ENCODE measurements at regions not wholly inside any gene's neighbourhood (a gene's known extent, or its start where the extent isn't known, plus 50 kb on each side); places are given as distances from the start of the nearest gene placed in this dataset.

DNA sequence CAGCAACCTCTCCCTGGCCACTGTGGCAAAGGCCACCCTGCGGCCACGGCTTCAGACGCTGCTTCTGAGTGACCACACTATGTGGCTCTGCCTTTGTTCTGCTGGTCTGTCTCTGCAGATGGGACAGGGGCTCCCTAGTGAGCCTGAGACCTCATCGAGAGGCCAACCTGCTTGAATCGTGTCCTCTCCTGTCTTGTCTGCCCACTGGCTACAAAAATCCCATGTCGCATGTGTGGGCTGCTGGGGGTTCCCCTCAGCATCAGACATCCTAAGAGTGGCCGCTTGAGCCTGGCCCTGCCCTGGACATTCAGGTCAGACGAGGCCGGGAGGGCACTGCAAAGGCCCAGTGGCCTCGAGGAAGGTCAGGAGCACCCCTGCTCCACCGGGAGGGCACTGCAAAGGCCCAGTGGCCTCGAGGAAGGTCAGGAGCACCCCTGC, 222.9 kb downstream of the DLL1 start:
- H3K36me3 ChIP-seq (ENCODE audit: low read depth), result no peaks in the 10 kb centered on the region
- TF ChIP-seq EZH2 (IDR thresholded peaks at IDR 0.05; ENCODE audit: insufficient read depth, poor library complexity, severe bottlenecking) (no peak), EZH2phosphoT487 (IDR thresholded peaks at IDR 0.05; ENCODE audit: insufficient read depth, low read depth) (no peak)
- DNase-seq, result no peak
- no peak overlapping the region for H3K4me3 ChIP-seq
- no peak overlapping the region for H3K4me2 ChIP-seq (ENCODE audit: unreplicated experiment)
- H3K9me2 ChIP-seq (ENCODE audit: insufficient read depth), result no peaks in the 10 kb centered on the region
- no peak overlapping the region for H2AFZ ChIP-seq
- H3K9me3 ChIP-seq (ENCODE audit: low read depth), result no peaks in the 10 kb centered on the region
- H4K20me1 ChIP-seq (ENCODE audit: insufficient read depth), result no peaks in the 10 kb centered on the region
- in situ Hi-C loops (cut with MboI), result no loop called here
- no peak overlapping the region for H3K9ac ChIP-seq
- H3K79me2 ChIP-seq (ENCODE audit: insufficient read depth), result no peaks in the 10 kb centered on the region
- WGBS, 2 experiments (ENCODE audit: low coverage in 1 of 2, low lambda C conversion rate in 2 of 2, missing lambda C conversion rate in 2 of 2), result 51 to 56% methylated on average over 12 of the region's 12 CpGs
- H3K4me1 ChIP-seq (ENCODE audit: insufficient read depth), result no peaks in the 10 kb centered on the region
- no peaks in the 10 kb centered on the region for H3K27me3 ChIP-seq (replicated peaks; ENCODE audit: insufficient read depth)
- H3F3A ChIP-seq (ENCODE audit: insufficient read depth), result no peaks in the 10 kb centered on the region
- no peak overlapping the region for H3K27ac ChIP-seq

DNA sequence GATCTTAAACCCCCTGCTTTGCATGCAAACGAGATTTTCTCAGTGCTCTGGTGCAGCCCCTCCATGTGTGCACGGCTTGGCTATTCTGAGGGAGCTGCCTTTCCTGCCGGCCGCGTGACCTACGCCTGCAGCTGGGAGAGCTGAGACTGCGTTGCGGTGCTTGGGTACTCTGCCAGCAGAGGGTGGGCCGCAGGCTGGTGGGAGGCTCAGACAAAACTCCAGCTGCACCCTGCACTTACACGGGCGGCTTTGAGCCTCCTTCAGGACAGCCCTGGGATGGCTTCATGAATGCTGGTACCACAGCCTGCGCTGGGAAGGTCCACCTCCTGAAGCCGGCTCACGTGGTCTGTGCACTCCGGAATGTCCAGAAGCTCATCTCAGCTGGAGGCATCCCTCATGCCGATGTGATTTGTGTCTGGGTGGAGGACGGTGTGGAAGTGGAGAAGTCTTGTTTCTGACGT, 223.7 kb downstream of the DLL1 start:
- no peaks in the 10 kb centered on the region for H3K9me2 ChIP-seq (ENCODE audit: insufficient read depth)
- in situ Hi-C loops (cut with MboI), result no loop called here
- H3K9me3 ChIP-seq (ENCODE audit: low read depth), result no peaks in the 10 kb centered on the region
- DNase-seq, result peak; percentile 43
- no peak overlapping the region for H3K4me3 ChIP-seq
- H3K4me1 ChIP-seq (ENCODE audit: insufficient read depth), result no peaks in the 10 kb centered on the region
- H3F3A ChIP-seq (ENCODE audit: insufficient read depth), result no peaks in the 10 kb centered on the region
- H3K27ac ChIP-seq, result no peak overlapping the region
- no peaks in the 10 kb centered on the region for H3K36me3 ChIP-seq (ENCODE audit: low read depth)
- no peak overlapping the region for H3K4me2 ChIP-seq (ENCODE audit: unreplicated experiment)
- H2AFZ ChIP-seq, result no peak overlapping the region
- H3K27me3 ChIP-seq (replicated peaks; ENCODE audit: insufficient read depth), result no peaks in the 10 kb centered on the region
- TF ChIP-seq EZH2phosphoT487 (IDR thresholded peaks at IDR 0.05; ENCODE audit: insufficient read depth, low read depth) (no peak), EZH2 (IDR thresholded peaks at IDR 0.05; ENCODE audit: insufficient read depth, poor library complexity, severe bottlenecking) (no peak)
- no peak overlapping the region for H3K9ac ChIP-seq
- H3K79me2 ChIP-seq (ENCODE audit: insufficient read depth), result no peaks in the 10 kb centered on the region
- 6 to 8% methylated on average over 18 of the region's 18 CpGs for WGBS, 2 experiments (ENCODE audit: low coverage in 1 of 2, low lambda C conversion rate in 2 of 2, missing lambda C conversion rate in 2 of 2)
- no peaks in the 10 kb centered on the region for H4K20me1 ChIP-seq (ENCODE audit: insufficient read depth)

DNA sequence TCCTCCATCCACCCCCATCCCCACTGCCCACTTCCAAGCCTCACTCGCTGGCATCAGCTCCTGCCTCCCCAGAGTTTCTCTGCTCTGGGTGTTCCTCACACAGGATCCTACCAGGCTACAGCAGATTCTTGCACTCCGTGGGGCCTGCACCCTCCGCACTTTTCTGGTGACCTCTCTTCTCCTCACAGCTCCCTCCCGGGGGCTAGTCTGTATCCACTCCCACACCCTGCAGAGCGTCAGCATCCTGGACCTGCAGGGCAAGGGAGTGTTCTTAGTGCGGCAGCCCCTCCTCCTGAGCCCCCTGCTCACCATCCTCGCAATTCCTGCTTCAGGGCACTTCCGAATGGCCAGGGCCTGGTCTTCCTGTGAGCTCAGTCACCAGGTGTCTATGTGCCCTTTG, 224.2 kb downstream of the DLL1 start:
- H3K9ac ChIP-seq, result no peak overlapping the region
- TF ChIP-seq EZH2phosphoT487 (IDR thresholded peaks at IDR 0.05; ENCODE audit: insufficient read depth, low read depth) (no peak), EZH2 (IDR thresholded peaks at IDR 0.05; ENCODE audit: insufficient read depth, poor library complexity, severe bottlenecking) (no peak)
- H3K9me2 ChIP-seq (ENCODE audit: insufficient read depth), result no peaks in the 10 kb centered on the region
- WGBS, 2 experiments (ENCODE audit: low coverage in 1 of 2, low lambda C conversion rate in 2 of 2, missing lambda C conversion rate in 2 of 2), result 43 to 47% methylated on average over 8 of the region's 8 CpGs
- no peak overlapping the region for H2AFZ ChIP-seq
- no peak overlapping the region for H3K4me3 ChIP-seq
- no peak for DNase-seq
- no peaks in the 10 kb centered on the region for H4K20me1 ChIP-seq (ENCODE audit: insufficient read depth)
- H3K36me3 ChIP-seq (ENCODE audit: low read depth), result no peaks in the 10 kb centered on the region
- no peaks in the 10 kb centered on the region for H3K79me2 ChIP-seq (ENCODE audit: insufficient read depth)
- no peak overlapping the region for H3K27ac ChIP-seq
- H3K4me2 ChIP-seq (ENCODE audit: unreplicated experiment), result no peak overlapping the region
- H3K9me3 ChIP-seq (ENCODE audit: low read depth), result no peaks in the 10 kb centered on the region
- H3K27me3 ChIP-seq (replicated peaks; ENCODE audit: insufficient read depth), result no peaks in the 10 kb centered on the region
- in situ Hi-C loops (cut with MboI), result no loop called here
- H3F3A ChIP-seq (ENCODE audit: insufficient read depth), result no peaks in the 10 kb centered on the region
- H3K4me1 ChIP-seq (ENCODE audit: insufficient read depth), result no peaks in the 10 kb centered on the region

DNA sequence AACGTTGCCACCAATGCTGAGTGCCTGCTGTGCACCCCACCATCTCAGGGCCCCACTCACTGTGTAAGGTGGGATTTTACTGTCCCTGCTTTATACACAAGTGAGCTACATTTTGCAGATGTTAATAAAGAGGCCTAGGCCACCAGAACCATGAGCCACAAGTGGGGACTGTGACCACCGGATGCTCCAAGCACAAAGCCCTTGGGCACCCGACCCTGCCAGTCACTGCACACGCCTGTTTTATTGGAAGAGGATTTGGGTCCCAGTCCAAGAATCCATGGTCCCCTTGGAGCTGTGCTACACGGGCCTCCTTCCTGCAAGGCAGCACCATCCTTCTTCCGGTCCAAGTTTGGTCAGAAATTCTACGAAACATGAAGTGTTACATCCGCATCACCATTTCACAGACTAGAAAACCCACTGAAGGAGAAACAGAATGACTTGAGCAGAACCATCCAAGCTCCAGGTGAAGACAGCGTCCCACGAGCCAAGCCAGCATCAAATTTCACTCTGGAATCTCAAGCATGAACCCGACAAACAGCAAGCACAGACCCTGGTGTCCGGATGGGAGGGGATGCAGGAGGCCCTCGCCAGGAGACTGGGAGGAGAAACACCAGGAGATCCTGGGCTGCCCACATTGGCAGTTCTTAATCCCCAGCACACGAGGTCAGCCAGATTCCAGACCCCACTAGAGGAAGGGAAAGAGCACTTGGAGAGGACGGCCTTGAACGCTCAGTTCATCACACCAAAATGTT, 226.9 kb downstream of the DLL1 start:
- Histone ChIP-seq H3K27me3 (replicated peaks; ENCODE audit: insufficient read depth) (no peaks in the 10 kb centered on the region), H3K36me3 (ENCODE audit: low read depth) (no peaks in the 10 kb centered on the region), H3K4me3 (no peak overlapping the region), H3F3A (ENCODE audit: insufficient read depth) (no peaks in the 10 kb centered on the region), H3K79me2 (ENCODE audit: insufficient read depth) (no peaks in the 10 kb centered on the region), H4K20me1 (ENCODE audit: insufficient read depth) (no peaks in the 10 kb centered on the region), H3K4me1 (ENCODE audit: insufficient read depth) (no peaks in the 10 kb centered on the region), H3K9ac (no peak overlapping the region), H3K27ac (no peak overlapping the region), H2AFZ (no peak overlapping the region), H3K9me2 (ENCODE audit: insufficient read depth) (no peaks in the 10 kb centered on the region), H3K4me2 (ENCODE audit: unreplicated experiment) (no peak overlapping the region), H3K9me3 (ENCODE audit: low read depth) (no peaks in the 10 kb centered on the region)
- no peak for DNase-seq
- WGBS, 2 experiments (ENCODE audit: low coverage in 1 of 2, low lambda C conversion rate in 2 of 2, missing lambda C conversion rate in 2 of 2), result 54 to 58% methylated on average over 16 of the region's 16 CpGs
- in situ Hi-C loops (cut with MboI), result no loop called here
- TF ChIP-seq EZH2phosphoT487 (IDR thresholded peaks at IDR 0.05; ENCODE audit: insufficient read depth, low read depth) (no peak), EZH2 (IDR thresholded peaks at IDR 0.05; ENCODE audit: insufficient read depth, poor library complexity, severe bottlenecking) (no peak)
